H1 (cell line): ENCODE measurements at regions not wholly inside any gene's neighbourhood (a gene's known extent, or its start where the extent isn't known, plus 50 kb on each side); places are given as distances from the start of the nearest gene placed in this dataset.

Experiments
- CTCF ChIA-PET: fragments of 300-600 bp; sonication (Branson Sonifier 250); formaldehyde crosslinking; loops from one replicate; lab custom pipeline; 2021; ENCODE audit not compliant: partially characterized antibody; lab: Charles Lee
- POLR2A ChIA-PET: fragments of 300-600 bp; sonication (Branson Sonifier 250); formaldehyde crosslinking; loops from one replicate; lab custom pipeline; 2021; ENCODE audit warnings: inconsistent platforms; ENCODE audit not compliant: partially characterized antibody; lab: Charles Lee
- DNase-seq, 2 experiments: peaks; one replicate each; pipeline versions ENCODE4 v3.0.0 to v3.0.0-alpha.2; 2010 to 2022; ENCODE audit warnings: low spot score in 2 of 2, low read depth in 1 of 2, mixed read lengths in 1 of 2
- FAIRE-seq: peaks from 2 replicates; lab custom pipeline; 2011; peaks lifted over from hg19 to GRCh38; lab: Jason Lieb, UNC
- H2AFZ ChIP-seq: 2 replicates; pipeline ENCODE4 v1.8.1; 2012; ENCODE audit warnings: low read length, inconsistent platforms
- H2AK5ac ChIP-seq: 2 replicates; pipeline ENCODE4 v1.6.1; 2013; ENCODE audit warnings: low read depth, low read length
- H2BK120ac ChIP-seq: replicated peaks from 2 replicates; pipeline ENCODE3; 2013; ENCODE audit warnings: low read depth, low read length, inconsistent platforms
- H2BK12ac ChIP-seq: 2 replicates; pipeline ENCODE4 v1.6.1; 2013; ENCODE audit warnings: low read depth, low read length
- H2BK15ac ChIP-seq: 2 replicates; pipeline ENCODE4 v1.6.1; 2013; ENCODE audit warnings: low read length
- H2BK20ac ChIP-seq: 2 replicates; pipeline ENCODE4 v1.6.1; 2013; ENCODE audit warnings: low read length
- H2BK5ac ChIP-seq: 2 replicates; pipeline ENCODE4 v1.6.1; 2013; ENCODE audit warnings: low read depth, low read length
- H3K14ac ChIP-seq: 2 replicates; pipeline ENCODE4 v1.6.1; 2013; ENCODE audit warnings: inconsistent platforms; ENCODE audit not compliant: insufficient read length
- H3K18ac ChIP-seq: 2 replicates; pipeline ENCODE4 v1.6.1; 2013; ENCODE audit warnings: low read length; ENCODE audit errors: extremely low read depth
- H3K23ac ChIP-seq: 2 replicates; pipeline ENCODE4 v1.6.1; 2013; ENCODE audit warnings: inconsistent platforms; ENCODE audit not compliant: insufficient read length
- H3K23me2 ChIP-seq: 2 replicates; pipeline ENCODE4 v1.6.1; 2013; ENCODE audit warnings: low read depth, low read length
- H3K27ac ChIP-seq: 2 replicates; pipeline ENCODE4 v1.6.1; 2011; ENCODE audit warnings: low read depth, low read length, inconsistent platforms
- H3K27me3 ChIP-seq, 4 experiments: replicated peaks in 1 of 4; 1 replicate in 1 of 4; 2 replicates in 3 of 4; pipeline versions ENCODE4 v1.6.1 to v1.8.1; 2011 to 2013; ENCODE audit warnings: low read length in 3 of 4, mild to moderate bottlenecking in 3 of 4, inconsistent platforms in 2 of 4, mixed read lengths in 2 of 4, moderate library complexity in 1 of 4; ENCODE audit not compliant: control insufficient read depth in 3 of 4, insufficient read depth in 3 of 4; ENCODE audit errors: extremely low read depth in 1 of 4
- H3K36me3 ChIP-seq, 4 experiments: 2 replicates each; pipeline versions ENCODE4 v1.6.1 to v1.8.1; 2011 to 2013; ENCODE audit warnings: mild to moderate bottlenecking in 4 of 4, low read length in 3 of 4, moderate library complexity in 2 of 4, control low read depth in 1 of 4, inconsistent platforms in 1 of 4; ENCODE audit not compliant: insufficient read depth in 4 of 4, control insufficient read depth in 2 of 4
- H3K4ac ChIP-seq: replicated peaks from 2 replicates; pipeline ENCODE3; 2013; ENCODE audit warnings: low read length, low read depth, mixed read lengths, inconsistent platforms; ENCODE audit not compliant: insufficient read length
- H3K4me1 ChIP-seq, 4 experiments: replicated peaks in 1 of 4; 1 replicate in 1 of 4; 2 replicates in 3 of 4; pipeline versions ENCODE4 v1.6.1 to v1.8.1; 2011 to 2013; ENCODE audit warnings: low read length in 3 of 4, inconsistent platforms in 2 of 4, mixed read lengths in 1 of 4; ENCODE audit not compliant: insufficient read depth in 4 of 4, control insufficient read depth in 3 of 4
- H3K4me2 ChIP-seq, 2 experiments: 2 replicates each; pipeline versions ENCODE4 v1.6.1 to v1.8.1; 2011 to 2013; ENCODE audit warnings: low read depth in 2 of 2, low read length in 2 of 2, control low read depth in 1 of 2, inconsistent platforms in 1 of 2, mild to moderate bottlenecking in 1 of 2; ENCODE audit not compliant: insufficient read depth in 1 of 2
- H3K4me3 ChIP-seq, 4 experiments: fragments of 200-600, 300-600 bp in 1 of 4; sonication (generic), shearing (Covaris generic), sonication (Bioruptor Twin) in 1 of 4; 2 replicates each; pipeline versions ENCODE4 v1.5.1 to v1.8.1; 2011 to 2016; ENCODE audit warnings: low read length in 4 of 4, low read depth in 3 of 4, control low read depth in 2 of 4, inconsistent platforms in 2 of 4, mild to moderate bottlenecking in 2 of 4, mixed read lengths in 1 of 4, moderate library complexity in 1 of 4; ENCODE audit not compliant: insufficient read depth in 2 of 4; ENCODE audit errors: extremely low read depth in 1 of 4
- H3K56ac ChIP-seq: replicated peaks from 2 replicates; pipeline ENCODE3; 2013; ENCODE audit warnings: low read depth, mild to moderate bottlenecking, mixed read lengths, low read length, inconsistent platforms; ENCODE audit not compliant: insufficient read length
- H3K79me1 ChIP-seq: 2 replicates; pipeline ENCODE4 v1.6.1; 2013; ENCODE audit warnings: low read depth, low read length, control low read depth
- H3K79me2 ChIP-seq, 2 experiments: 2 replicates each; pipeline versions ENCODE4 v1.6.1 to v1.8.1; 2012 to 2013; ENCODE audit warnings: low read length in 2 of 2, mild to moderate bottlenecking in 2 of 2, inconsistent platforms in 1 of 2; ENCODE audit not compliant: insufficient read depth in 2 of 2, control insufficient read depth in 1 of 2
- H3K9ac ChIP-seq, 4 experiments: replicated peaks in 1 of 4; 1 replicate in 1 of 4; 2 replicates in 3 of 4; pipeline versions ENCODE4 v1.6.1 to v1.8.1; 2011 to 2013; ENCODE audit warnings: low read depth in 3 of 4, low read length in 3 of 4, control low read depth in 2 of 4, mild to moderate bottlenecking in 2 of 4, moderate library complexity in 2 of 4, inconsistent platforms in 1 of 4; ENCODE audit errors: extremely low read depth in 1 of 4
- H3K9me3 ChIP-seq, 2 experiments: 2 replicates each; pipeline versions ENCODE4 v1.6.1 to v1.8.1; 2012 to 2013; ENCODE audit warnings: mild to moderate bottlenecking in 2 of 2, moderate library complexity in 2 of 2, control low read depth in 1 of 2, inconsistent platforms in 1 of 2, low read depth in 1 of 2, low read length in 1 of 2, mixed read lengths in 1 of 2; ENCODE audit not compliant: insufficient read depth in 2 of 2
- H4K20me1 ChIP-seq, 2 experiments: replicated peaks in 1 of 2; 2 replicates each; pipeline versions ENCODE3 to v1.8.1; 2011 to 2013; ENCODE audit warnings: inconsistent platforms in 2 of 2, low read length in 2 of 2, mild to moderate bottlenecking in 1 of 2; ENCODE audit not compliant: insufficient read depth in 2 of 2, control insufficient read depth in 1 of 2
- H4K5ac ChIP-seq: 2 replicates; pipeline ENCODE4 v1.6.1; 2013; ENCODE audit warnings: low read length, low read depth, mixed read lengths, inconsistent platforms; ENCODE audit not compliant: insufficient read length
- H4K8ac ChIP-seq: 2 replicates; pipeline ENCODE4 v1.8.0; 2013; ENCODE audit warnings: mild to moderate bottlenecking, moderate library complexity, low read length, inconsistent platforms; ENCODE audit not compliant: insufficient read depth; ENCODE audit errors: extremely low read depth
- H4K91ac ChIP-seq: replicated peaks from 2 replicates; pipeline ENCODE3; 2013; ENCODE audit warnings: low read length, mixed read lengths, inconsistent platforms; ENCODE audit not compliant: insufficient read length
- CHD1 ChIP-seq: IDR thresholded peaks from 2 replicates; pipeline ENCODE4 v1.6.1; 2012; ENCODE audit warnings: low read depth, low read length, improper control_type of control experiment
- EP300 ChIP-seq, 2 experiments: IDR thresholded peaks; 1 replicate in 1 of 2; 2 replicates in 1 of 2; pipeline ENCODE4 v1.6.1; 2011 to 2012; ENCODE audit warnings: low read depth in 2 of 2, low read length in 2 of 2, mild to moderate bottlenecking in 2 of 2, borderline replicate concordance in 1 of 2, inconsistent platforms in 1 of 2, moderate library complexity in 1 of 2
- EZH2 ChIP-seq: fragments of 200-600 bp; sonication (generic); IDR thresholded peaks from 2 replicates; pipeline ENCODE4 v1.7.1; 2012; ENCODE audit warnings: low read depth, mild to moderate bottlenecking, moderate library complexity, low read length, inconsistent platforms; ENCODE audit not compliant: severe bottlenecking
- HDAC6 ChIP-seq: IDR thresholded peaks from one replicate; pipeline ENCODE4 v1.7.1; 2012; ENCODE audit warnings: low read depth, mild to moderate bottlenecking, inconsistent platforms, low read length, moderate library complexity
- JUN ChIP-seq: IDR thresholded peaks from 2 replicates; pipeline ENCODE4 v1.6.1; 2011; ENCODE audit warnings: low read depth, mild to moderate bottlenecking, improper control_type of control experiment, low read length
- NRF1 ChIP-seq: IDR thresholded peaks from 2 replicates; pipeline ENCODE4 v1.6.1; 2011; ENCODE audit warnings: mild to moderate bottlenecking, low read depth, low read length, improper control_type of control experiment
- PHF8 ChIP-seq: fragments of 200-600 bp; sonication (generic); conservative IDR thresholded peaks from 2 replicates; pipeline ENCODE4 v1.7.1; 2012; ENCODE audit warnings: low read depth, mild to moderate bottlenecking, inconsistent platforms, low read length, moderate library complexity
- RFX5 ChIP-seq: IDR thresholded peaks from 2 replicates; pipeline ENCODE4 v1.6.1; 2011; ENCODE audit warnings: low read depth, low read length, improper control_type of control experiment, borderline replicate concordance
- SIN3A ChIP-seq, 2 experiments: IDR thresholded peaks in 1 of 2; conservative IDR thresholded peaks in 1 of 2; 2 replicates each; pipeline ENCODE4 v1.6.1; 2011 to 2012; ENCODE audit warnings: low read length in 2 of 2, improper control_type of control experiment in 1 of 2, low read depth in 1 of 2, mild to moderate bottlenecking in 1 of 2
- YY1 ChIP-seq: IDR thresholded peaks from 2 replicates; pipeline ENCODE4 v1.6.1; 2011; ENCODE audit warnings: low read depth, mild to moderate bottlenecking, low read length
- WGBS, 2 experiments: shearing (Covaris generic) in 1 of 2; methylation state at CpG; one replicate each; pipeline versions ENCODE4 v1.1.6 to v1.1.7; 2013 to 2015; ENCODE audit warnings: low lambda C conversion rate in 2 of 2, mixed read lengths in 2 of 2, inconsistent platforms in 1 of 2, low coverage in 1 of 2, missing lambda C conversion rate in 1 of 2; ENCODE audit not compliant: insufficient replicate concordance in 2 of 2, insufficient coverage in 1 of 2, insufficient read length in 1 of 2; ENCODE audit errors: extremely low coverage in 1 of 2, missing lambda C conversion rate in 1 of 2; 5-methylcytosine and 5-hydroxymethylcytosine counted together
- TF ChIP-seq, protein P1 (sequence below), 3 experiments: IDR thresholded peaks; 1 replicate in 2 of 3; 2 replicates in 1 of 3; pipeline versions ENCODE4 v1.5.1 to v1.6.1; 2011; ENCODE audit warnings: low read length in 3 of 3, mild to moderate bottlenecking in 3 of 3, inconsistent platforms in 2 of 3, low read depth in 1 of 3, moderate library complexity in 1 of 3; ENCODE audit not compliant: insufficient read depth in 1 of 3; ENCODE audit errors: control extremely low read depth in 1 of 3

DNA sequence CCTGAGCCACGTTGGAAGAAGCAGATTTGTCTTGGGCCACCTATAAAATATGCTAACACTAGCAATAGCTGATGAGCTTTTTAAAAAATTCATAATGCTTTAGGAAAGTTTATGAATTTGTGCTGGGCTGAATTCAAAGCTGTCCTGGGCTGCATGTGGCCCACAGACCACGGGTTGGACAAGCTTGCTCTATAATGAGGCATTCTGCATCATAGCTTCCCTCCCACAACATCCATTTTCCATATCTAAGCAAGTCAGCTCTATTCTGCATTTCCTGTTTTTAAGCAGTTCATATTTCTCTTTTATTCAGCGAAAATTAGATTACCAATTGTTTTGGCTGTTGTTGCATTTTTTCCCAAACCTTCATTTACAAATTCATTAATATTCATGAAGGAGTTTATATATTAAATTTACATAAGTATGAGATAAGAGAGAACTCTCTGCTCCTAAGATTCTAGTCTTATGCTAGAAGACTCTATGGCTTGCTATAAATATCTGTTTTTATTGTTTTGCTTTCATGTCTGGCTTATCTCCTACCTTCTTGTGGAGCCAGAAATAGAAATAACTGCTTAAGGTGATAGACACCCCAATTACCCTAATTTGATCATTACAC, 114.5 kb upstream of the HNRNPA3 start:
- POLR2A ChIA-PET: no interaction called here
- no peak overlapping the region for H2AFZ ChIP-seq
- DNase-seq: no peak
- no peak for TF ChIP-seq PHF8
- TF ChIP-seq NRF1: no peak
- TF ChIP-seq JUN: no peak
- no peak for TF ChIP-seq RFX5
- TF ChIP-seq EZH2: no peak
- TF ChIP-seq EP300 (IDR thresholded peaks at IDR 0.05; ENCODE audit: borderline replicate concordance in 1 of 2, low read depth in 2 of 2, low read length in 2 of 2): no peak
- TF ChIP-seq SIN3A (conservative IDR thresholded peaks at IDR 0.05 in 1 of 2, IDR thresholded peaks at IDR 0.05 in 1 of 2; ENCODE audit: low read depth in 1 of 2, low read length in 2 of 2): no peak
- TF ChIP-seq CHD1: no peak
- TF ChIP-seq YY1: no peak
- no peak for TF ChIP-seq HDAC6
- TF ChIP-seq, protein P1, sequence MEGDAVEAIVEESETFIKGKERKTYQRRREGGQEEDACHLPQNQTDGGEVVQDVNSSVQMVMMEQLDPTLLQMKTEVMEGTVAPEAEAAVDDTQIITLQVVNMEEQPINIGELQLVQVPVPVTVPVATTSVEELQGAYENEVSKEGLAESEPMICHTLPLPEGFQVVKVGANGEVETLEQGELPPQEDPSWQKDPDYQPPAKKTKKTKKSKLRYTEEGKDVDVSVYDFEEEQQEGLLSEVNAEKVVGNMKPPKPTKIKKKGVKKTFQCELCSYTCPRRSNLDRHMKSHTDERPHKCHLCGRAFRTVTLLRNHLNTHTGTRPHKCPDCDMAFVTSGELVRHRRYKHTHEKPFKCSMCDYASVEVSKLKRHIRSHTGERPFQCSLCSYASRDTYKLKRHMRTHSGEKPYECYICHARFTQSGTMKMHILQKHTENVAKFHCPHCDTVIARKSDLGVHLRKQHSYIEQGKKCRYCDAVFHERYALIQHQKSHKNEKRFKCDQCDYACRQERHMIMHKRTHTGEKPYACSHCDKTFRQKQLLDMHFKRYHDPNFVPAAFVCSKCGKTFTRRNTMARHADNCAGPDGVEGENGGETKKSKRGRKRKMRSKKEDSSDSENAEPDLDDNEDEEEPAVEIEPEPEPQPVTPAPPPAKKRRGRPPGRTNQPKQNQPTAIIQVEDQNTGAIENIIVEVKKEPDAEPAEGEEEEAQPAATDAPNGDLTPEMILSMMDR (IDR thresholded peaks at IDR 0.05; ENCODE audit: control extremely low read depth in 1 of 3, insufficient read depth in 1 of 3, low read depth in 1 of 3, low read length in 3 of 3): no peak

More for the DNA sequence above, 114.5 kb upstream of the HNRNPA3 start:
- Histone ChIP-seq H2BK15ac (no peak overlapping the region), H3K79me1 (no peaks in the 10 kb centered on the region), H2BK12ac (no peak overlapping the region), H3K9me3 (no peaks in the 10 kb centered on the region), H3K18ac (no peak overlapping the region), H2BK20ac (no peak overlapping the region), H4K20me1 (no peaks in the 10 kb centered on the region), H3K4me3 (no peak overlapping the region), H4K91ac (no peak overlapping the region), H3K4ac (no peak overlapping the region), H3K9ac (no peak overlapping the region), H4K8ac (no peak overlapping the region), H3K14ac (no peak overlapping the region), H3K23ac (no peak overlapping the region), H2BK120ac (no peak overlapping the region), H3K27ac (no peak overlapping the region), H3K36me3 (no peaks in the 10 kb centered on the region), H3K79me2 (no peaks in the 10 kb centered on the region), H3K27me3 (no peaks in the 10 kb centered on the region), H2AK5ac (no peak overlapping the region), H3K23me2 (no peaks in the 10 kb centered on the region), H4K5ac (no peak overlapping the region), H3K4me1 (no peaks in the 10 kb centered on the region), H3K4me2 (no peak overlapping the region), H3K56ac (no peak overlapping the region), H2BK5ac (no peak overlapping the region)
- CTCF ChIA-PET: interaction anchor here (1.1 kb wide), 2 partner anchors 15 to 19 kb away, joined by 3 to 5 read pairs; no protein-coding TSS in a partner anchor
- FAIRE-seq: no peak
- 85% methylated on average over 3 of the region's 3 CpGs; no CpG with 5 or more reads in 1 of the 2 experiments for WGBS, 2 experiments
